ENCODE measurements at regions not wholly inside any gene's neighbourhood (a gene's known extent, or its start where the extent isn't known, plus 50 kb on each side); places are given as distances from the start of the nearest gene placed in this dataset.

DNA sequence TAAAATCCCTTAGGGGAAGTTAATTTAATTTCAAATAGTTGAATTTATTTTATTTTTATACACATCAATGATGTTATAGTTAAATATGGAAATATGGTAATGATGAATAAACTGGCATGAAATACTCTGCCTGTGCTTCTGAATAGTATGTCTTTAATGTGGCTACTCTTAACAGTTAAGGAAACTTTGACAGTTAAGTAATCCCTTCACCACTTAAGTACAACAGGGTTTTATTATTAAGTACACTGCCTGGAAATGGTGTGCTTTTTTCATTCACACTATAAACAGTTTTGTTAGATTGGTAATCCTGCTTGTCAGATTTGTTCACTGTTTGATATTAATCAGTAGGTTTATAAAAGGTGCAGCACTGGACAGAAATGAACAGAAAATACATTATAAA is 412.0 kb upstream of the ZEB2 start:
- H3K27ac ChIP-seq, result no peak overlapping the region
- H3K4me1 ChIP-seq, result peaks cover 0 to 7% of the 10 kb centered on the region in 2 donors
- H3K27me3 ChIP-seq, result no peaks in the 10 kb centered on the region
- no peaks in the 10 kb centered on the region for H3K9me3 ChIP-seq
- no peak overlapping the region for H3K4me3 ChIP-seq
- intact Hi-C loops (cut with DNase I; ENCODE audit: low total_unique reads), result no loop called here
- TF ChIP-seq, protein P1, sequence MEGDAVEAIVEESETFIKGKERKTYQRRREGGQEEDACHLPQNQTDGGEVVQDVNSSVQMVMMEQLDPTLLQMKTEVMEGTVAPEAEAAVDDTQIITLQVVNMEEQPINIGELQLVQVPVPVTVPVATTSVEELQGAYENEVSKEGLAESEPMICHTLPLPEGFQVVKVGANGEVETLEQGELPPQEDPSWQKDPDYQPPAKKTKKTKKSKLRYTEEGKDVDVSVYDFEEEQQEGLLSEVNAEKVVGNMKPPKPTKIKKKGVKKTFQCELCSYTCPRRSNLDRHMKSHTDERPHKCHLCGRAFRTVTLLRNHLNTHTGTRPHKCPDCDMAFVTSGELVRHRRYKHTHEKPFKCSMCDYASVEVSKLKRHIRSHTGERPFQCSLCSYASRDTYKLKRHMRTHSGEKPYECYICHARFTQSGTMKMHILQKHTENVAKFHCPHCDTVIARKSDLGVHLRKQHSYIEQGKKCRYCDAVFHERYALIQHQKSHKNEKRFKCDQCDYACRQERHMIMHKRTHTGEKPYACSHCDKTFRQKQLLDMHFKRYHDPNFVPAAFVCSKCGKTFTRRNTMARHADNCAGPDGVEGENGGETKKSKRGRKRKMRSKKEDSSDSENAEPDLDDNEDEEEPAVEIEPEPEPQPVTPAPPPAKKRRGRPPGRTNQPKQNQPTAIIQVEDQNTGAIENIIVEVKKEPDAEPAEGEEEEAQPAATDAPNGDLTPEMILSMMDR (IDR thresholded peaks at IDR 0.05), result no peak
- no peak for TF ChIP-seq POLR2A (IDR thresholded peaks at IDR 0.05)
- no peak for DNase-seq
- no peaks in the 10 kb centered on the region for H3K36me3 ChIP-seq

GRCh38 chr2:144931480-144931879 is 411.6 kb upstream of the ZEB2 start:
- Histone ChIP-seq H3K4me3 (no peak overlapping the region), H3K9me3 (no peaks in the 10 kb centered on the region), H3K4me1 (peaks cover 0 to 4% of the 10 kb centered on the region in 2 donors), H3K36me3 (no peaks in the 10 kb centered on the region), H3K27ac (no peak overlapping the region), H3K27me3 (no peaks in the 10 kb centered on the region)
- no peak for TF ChIP-seq POLR2A (IDR thresholded peaks at IDR 0.05)
- TF ChIP-seq, protein P1 (IDR thresholded peaks at IDR 0.05), result no peak
- intact Hi-C loops (cut with DNase I; ENCODE audit: low total_unique reads), result no loop called here
- DNase-seq, result no peak

- no peaks in the 10 kb centered on the region for H3K27me3 ChIP-seq
- no peaks in the 10 kb centered on the region for H3K9me3 ChIP-seq
- no peak overlapping the region for H3K4me3 ChIP-seq
- H3K4me1 ChIP-seq, result no peaks in the 10 kb centered on the region
- no peak for TF ChIP-seq POLR2A (IDR thresholded peaks at IDR 0.05)
- TF ChIP-seq, protein P1 (IDR thresholded peaks at IDR 0.05), result no peak
- no peak overlapping the region for H3K27ac ChIP-seq
- intact Hi-C loops (cut with DNase I; ENCODE audit: low total_unique reads), result no loop called here
- DNase-seq, result no peak
- no peaks in the 10 kb centered on the region for H3K36me3 ChIP-seq
Observed at GRCh38 chr2:144927429-144927828, 407.5 kb upstream of the ZEB2 start.

- H3K4me3 ChIP-seq, result no peak overlapping the region
- no peak overlapping the region for H3K27ac ChIP-seq
- no peaks in the 10 kb centered on the region for H3K4me1 ChIP-seq
- H3K36me3 ChIP-seq, result no peaks in the 10 kb centered on the region
- no peak for TF ChIP-seq POLR2A (IDR thresholded peaks at IDR 0.05)
- TF ChIP-seq, protein P1 (IDR thresholded peaks at IDR 0.05), result no peak
- DNase-seq, result no peak
- no peaks in the 10 kb centered on the region for H3K9me3 ChIP-seq
- no peaks in the 10 kb centered on the region for H3K27me3 ChIP-seq
- intact Hi-C loops (cut with DNase I; ENCODE audit: low total_unique reads), result no loop called here
Observed at GRCh38 chr2:144925886-144926285, 406.0 kb upstream of the ZEB2 start.

DNA sequence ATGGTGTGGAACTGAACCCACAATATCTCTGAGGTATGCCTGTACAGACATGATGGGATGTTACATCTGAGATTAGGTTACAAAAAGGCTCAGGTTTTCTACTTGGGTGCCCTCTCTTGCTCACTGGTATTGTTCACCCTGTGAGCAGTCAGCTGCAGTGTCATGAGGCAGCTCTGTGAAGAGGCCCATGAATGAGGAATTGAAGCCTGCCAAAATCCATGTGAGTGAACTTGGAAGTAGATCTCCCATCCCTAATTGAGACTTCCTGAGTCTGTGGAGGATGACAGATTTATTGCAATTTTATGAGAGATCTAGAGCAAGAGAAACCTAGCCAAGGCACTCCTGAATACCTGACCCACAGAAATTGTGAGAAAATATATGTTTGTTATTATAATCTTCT is 404.9 kb upstream of the ZEB2 start:
- H3K36me3 ChIP-seq, result no peaks in the 10 kb centered on the region
- intact Hi-C loops (cut with DNase I; ENCODE audit: low total_unique reads), result no loop called here
- H3K27me3 ChIP-seq, result no peaks in the 10 kb centered on the region
- no peaks in the 10 kb centered on the region for H3K9me3 ChIP-seq
- no peak overlapping the region for H3K27ac ChIP-seq
- H3K4me1 ChIP-seq, result no peaks in the 10 kb centered on the region
- no peak overlapping the region for H3K4me3 ChIP-seq
- TF ChIP-seq, protein P1 (IDR thresholded peaks at IDR 0.05), result no peak
- TF ChIP-seq POLR2A (IDR thresholded peaks at IDR 0.05), result no peak
- no peak for DNase-seq

Measured in uterus (tissue), 3 donors.